ENCODE measurements at regions not wholly inside any gene's neighbourhood (a gene's known extent, or its start where the extent isn't known, plus 50 kb on each side); places are given as distances from the start of the nearest gene placed in this dataset.
"Not testable (repeated sequence)": the region's sequence is repeated elsewhere in the genome, so short reads cannot be mapped to it uniquely, and the experiment has no call there.

- no peak for DNase-seq (ENCODE audit: low read depth)
- TF ChIP-seq, protein P1, sequence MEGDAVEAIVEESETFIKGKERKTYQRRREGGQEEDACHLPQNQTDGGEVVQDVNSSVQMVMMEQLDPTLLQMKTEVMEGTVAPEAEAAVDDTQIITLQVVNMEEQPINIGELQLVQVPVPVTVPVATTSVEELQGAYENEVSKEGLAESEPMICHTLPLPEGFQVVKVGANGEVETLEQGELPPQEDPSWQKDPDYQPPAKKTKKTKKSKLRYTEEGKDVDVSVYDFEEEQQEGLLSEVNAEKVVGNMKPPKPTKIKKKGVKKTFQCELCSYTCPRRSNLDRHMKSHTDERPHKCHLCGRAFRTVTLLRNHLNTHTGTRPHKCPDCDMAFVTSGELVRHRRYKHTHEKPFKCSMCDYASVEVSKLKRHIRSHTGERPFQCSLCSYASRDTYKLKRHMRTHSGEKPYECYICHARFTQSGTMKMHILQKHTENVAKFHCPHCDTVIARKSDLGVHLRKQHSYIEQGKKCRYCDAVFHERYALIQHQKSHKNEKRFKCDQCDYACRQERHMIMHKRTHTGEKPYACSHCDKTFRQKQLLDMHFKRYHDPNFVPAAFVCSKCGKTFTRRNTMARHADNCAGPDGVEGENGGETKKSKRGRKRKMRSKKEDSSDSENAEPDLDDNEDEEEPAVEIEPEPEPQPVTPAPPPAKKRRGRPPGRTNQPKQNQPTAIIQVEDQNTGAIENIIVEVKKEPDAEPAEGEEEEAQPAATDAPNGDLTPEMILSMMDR (IDR thresholded peaks at IDR 0.05; ENCODE audit: insufficient read depth, low read depth, low read length) = no peak
- no peak overlapping the region for H3K4me3 ChIP-seq (ENCODE audit: low read depth, low read length)
Measured at GRCh38 chr7:10507032-10507431, 466.6 kb upstream of the PHF14 start.

DNA sequence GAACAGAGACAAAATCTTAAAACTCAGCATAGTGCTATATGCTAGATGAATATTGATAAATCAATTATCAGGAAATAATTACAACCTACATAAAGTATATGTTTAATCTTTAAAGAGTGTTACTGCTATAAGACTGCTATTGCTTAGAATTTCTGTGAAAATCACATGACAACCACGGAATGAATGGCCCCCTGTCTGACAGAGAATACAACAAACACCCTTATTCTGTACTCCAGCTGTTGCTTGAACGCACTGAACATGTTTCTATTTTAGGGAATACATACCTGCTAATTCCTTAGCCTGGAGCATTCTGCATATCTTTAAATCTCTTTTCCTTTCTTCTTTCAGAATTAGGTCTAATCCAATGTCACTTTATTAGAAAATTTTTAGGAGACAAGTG lies 452.4 kb upstream of the PHF14 start:
- DNase-seq (ENCODE audit: low read depth) = no peak
- H3K4me3 ChIP-seq (ENCODE audit: low read depth, low read length) = no peak overlapping the region
- TF ChIP-seq, protein P1 (IDR thresholded peaks at IDR 0.05; ENCODE audit: insufficient read depth, low read depth, low read length) = no peak

DNA sequence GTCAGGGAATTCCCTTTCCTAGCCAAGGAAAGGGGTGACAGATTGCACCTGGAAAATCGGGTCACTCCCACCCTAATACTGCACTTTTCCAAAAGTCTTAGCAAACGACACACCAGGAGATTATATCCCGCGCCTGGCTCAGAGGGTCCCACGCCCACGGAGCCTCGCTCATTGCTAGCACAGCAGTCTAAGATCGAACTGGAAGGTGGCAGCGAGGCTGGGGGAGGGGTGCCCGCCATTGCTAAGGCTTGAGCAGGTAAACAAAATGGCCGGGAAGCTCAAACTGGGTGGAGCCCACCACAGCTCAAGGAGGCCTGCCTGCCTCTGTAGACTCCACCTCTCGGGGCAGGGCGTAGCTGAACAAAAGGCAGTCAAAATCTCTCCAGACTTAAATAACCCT lies 440.2 kb upstream of the PHF14 start:
- H3K4me3 ChIP-seq (ENCODE audit: low read depth, low read length); DNase-seq (ENCODE audit: low read depth): not testable (repeated sequence)

DNA sequence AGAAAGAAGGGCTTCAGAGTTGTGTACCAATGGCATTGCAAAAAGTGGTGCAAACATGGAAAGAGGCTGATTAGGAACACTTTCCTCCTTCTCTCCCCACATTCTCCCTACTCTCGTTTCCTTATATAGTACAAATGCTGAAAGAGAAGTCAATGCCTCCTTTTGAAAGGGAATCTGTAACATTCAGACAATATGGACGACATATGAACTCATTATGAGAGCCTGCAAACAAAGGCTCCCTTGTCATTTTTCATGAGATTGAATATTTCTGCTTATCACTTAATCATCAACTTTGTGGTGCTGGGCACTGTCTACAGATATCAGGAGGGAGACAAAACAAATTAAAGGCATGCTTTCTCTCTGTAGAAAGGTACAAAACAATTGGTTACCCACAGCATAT lies 437.1 kb upstream of the PHF14 start:
- TF ChIP-seq, protein P1 (IDR thresholded peaks at IDR 0.05; ENCODE audit: insufficient read depth, low read depth, low read length) = no peak
- no peak overlapping the region for H3K4me3 ChIP-seq (ENCODE audit: low read depth, low read length)
- DNase-seq (ENCODE audit: low read depth) = no peak

DNA sequence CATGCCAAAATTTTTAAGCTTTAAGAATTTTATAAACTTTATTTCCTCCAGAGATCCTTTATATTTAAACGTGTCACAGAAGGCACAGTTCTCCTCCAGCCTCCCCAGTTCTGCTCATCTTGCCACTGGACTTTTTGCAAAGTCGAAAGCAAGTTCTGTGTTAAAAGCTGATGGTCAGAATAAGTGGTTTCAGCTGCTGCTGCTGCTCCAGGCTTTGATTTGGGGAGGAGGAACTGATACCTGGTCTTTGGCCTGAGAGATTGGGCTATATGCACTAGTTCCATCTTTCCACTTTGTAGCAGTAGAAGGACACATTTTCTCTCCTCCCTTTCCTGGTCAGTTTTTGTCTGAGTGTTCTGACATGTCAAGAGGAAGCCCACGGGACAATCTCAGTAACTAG lies 435.9 kb upstream of the PHF14 start:
- no peak overlapping the region for H3K4me3 ChIP-seq (ENCODE audit: low read depth, low read length)
- DNase-seq (ENCODE audit: low read depth) = no peak
- TF ChIP-seq, protein P1 (IDR thresholded peaks at IDR 0.05; ENCODE audit: insufficient read depth, low read depth, low read length) = no peak

DNA sequence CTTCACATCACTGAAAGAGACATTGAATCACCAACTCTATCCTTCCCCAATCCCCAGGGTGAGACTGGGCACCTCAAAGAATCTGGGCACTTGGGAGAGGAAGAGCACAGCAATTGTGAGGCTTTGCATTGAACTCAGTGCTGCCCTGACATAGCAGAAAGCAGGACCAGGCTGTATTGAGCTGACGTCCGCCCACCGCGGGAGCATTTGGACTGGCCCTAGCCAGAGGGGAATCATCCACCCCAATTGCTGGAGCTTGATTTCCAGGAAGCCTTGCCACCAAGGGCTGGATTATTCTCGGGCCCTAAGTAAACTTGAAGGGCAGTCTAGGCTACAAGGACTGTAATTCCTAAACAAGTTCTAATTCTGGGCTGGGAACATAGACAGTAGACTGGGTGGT lies 416.3 kb upstream of the PHF14 start:
- no peak overlapping the region for H3K4me3 ChIP-seq (ENCODE audit: low read depth, low read length)
- TF ChIP-seq, protein P1 (IDR thresholded peaks at IDR 0.05; ENCODE audit: insufficient read depth, low read depth, low read length) = no peak
- no peak for DNase-seq (ENCODE audit: low read depth)

DNA sequence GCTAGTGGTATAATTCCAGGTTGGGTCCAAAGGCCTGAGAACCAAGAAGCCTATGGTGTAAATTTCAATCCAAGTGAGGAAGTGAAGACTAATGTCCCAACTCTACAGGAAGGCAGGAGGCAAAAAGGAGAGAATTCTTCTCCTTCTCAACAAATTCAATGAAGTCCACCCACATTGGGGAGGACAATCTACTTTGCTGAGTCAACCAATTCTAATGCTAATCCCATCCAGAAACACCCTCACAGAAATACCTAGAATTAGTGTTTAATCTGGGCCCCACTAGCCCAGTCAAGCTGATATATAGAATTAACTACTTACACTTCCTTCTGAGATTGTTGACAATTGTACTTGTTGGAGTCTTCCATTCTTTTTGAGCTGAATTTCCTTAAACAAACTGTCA lies 413.2 kb upstream of the PHF14 start:
- DNase-seq (ENCODE audit: low read depth) = no peak
- no peak overlapping the region for H3K4me3 ChIP-seq (ENCODE audit: low read depth, low read length)
- TF ChIP-seq, protein P1 (IDR thresholded peaks at IDR 0.05; ENCODE audit: insufficient read depth, low read depth, low read length) = no peak
